ENCODE measurements at regions not wholly inside any gene's neighbourhood (a gene's known extent, or its start where the extent isn't known, plus 50 kb on each side); places are given as distances from the start of the nearest gene placed in this dataset.
A peak's percentile ranks its signal among the peaks of the same experiment; 100 is the strongest.
"Not testable (repeated sequence)": the region's sequence is repeated elsewhere in the genome, so short reads cannot be mapped to it uniquely, and the experiment has no call there.

- no peak for DNase-seq (ENCODE audit: low read depth in 2 of 2)
Observed at GRCh38 chr4:160347197-160347596, 1244.3 kb downstream of the RAPGEF2 start.

GRCh38 chr4:160350944-160351343 lies 1248.1 kb downstream of the RAPGEF2 start:
- no peak for DNase-seq (ENCODE audit: low read depth in 2 of 2)

GRCh38 chr4:160352637-160353036 lies 1249.8 kb downstream of the RAPGEF2 start:
- no peak for DNase-seq (ENCODE audit: low read depth in 2 of 2)

GRCh38 chr4:160353548-160353947 lies 1250.7 kb downstream of the RAPGEF2 start:
- no peak for DNase-seq (ENCODE audit: low read depth in 2 of 2)

GRCh38 chr4:160362478-160362877 lies 1259.6 kb downstream of the RAPGEF2 start:
- DNase-seq (ENCODE audit: low read depth in 2 of 2): no peak

GRCh38 chr4:160364217-160364616 lies 1261.3 kb downstream of the RAPGEF2 start:
- DNase-seq (ENCODE audit: low read depth in 2 of 2): no peak

- not testable (repeated sequence) for DNase-seq (ENCODE audit: low read depth in 2 of 2)
Observed at GRCh38 chr4:160364665-160365064, 1261.8 kb downstream of the RAPGEF2 start.

GRCh38 chr4:160365383-160365782 lies 1262.5 kb downstream of the RAPGEF2 start:
- not testable (repeated sequence) for DNase-seq (ENCODE audit: low read depth in 2 of 2)

GRCh38 chr4:160370046-160370445 lies 1267.2 kb downstream of the RAPGEF2 start:
- no peak for DNase-seq (ENCODE audit: low read depth in 2 of 2)

- peak; percentile 15 to 17 for DNase-seq (ENCODE audit: low read depth in 2 of 2)
Observed at GRCh38 chr4:160371446-160371845, 1268.6 kb downstream of the RAPGEF2 start.

- DNase-seq (ENCODE audit: low read depth in 2 of 2): no peak
Observed at GRCh38 chr4:160372390-160372789, 1269.5 kb downstream of the RAPGEF2 start.

GRCh38 chr4:160373911-160374310 lies 1271.0 kb downstream of the RAPGEF2 start:
- DNase-seq (ENCODE audit: low read depth in 2 of 2): no peak

- no peak for DNase-seq (ENCODE audit: low read depth in 2 of 2)
Observed at GRCh38 chr4:160375772-160376452, 1273.0 kb downstream of the RAPGEF2 start.

- DNase-seq (ENCODE audit: low read depth in 2 of 2): no peak
Observed at GRCh38 chr4:160386846-160387245, 1284.0 kb downstream of the RAPGEF2 start.

GRCh38 chr4:160399826-160400225 lies 1296.9 kb downstream of the RAPGEF2 start:
- no peak for DNase-seq (ENCODE audit: low read depth in 2 of 2)

- DNase-seq (ENCODE audit: low read depth in 2 of 2): no peak
Observed at GRCh38 chr4:160403081-160403480, 1300.2 kb downstream of the RAPGEF2 start.

- no peak for DNase-seq (ENCODE audit: low read depth in 2 of 2)
Observed at GRCh38 chr4:160406263-160406825, 1303.5 kb downstream of the RAPGEF2 start.

GRCh38 chr4:160414496-160414895 lies 1311.6 kb downstream of the RAPGEF2 start:
- no peak for DNase-seq (ENCODE audit: low read depth in 2 of 2)

- no peak for DNase-seq (ENCODE audit: low read depth in 2 of 2)
Observed at GRCh38 chr4:160423879-160424451, 1321.1 kb downstream of the RAPGEF2 start.

- DNase-seq (ENCODE audit: low read depth in 2 of 2): no peak
Observed at GRCh38 chr4:160426233-160426632, 1323.4 kb downstream of the RAPGEF2 start.

- no peak for DNase-seq (ENCODE audit: low read depth in 2 of 2)
Observed at GRCh38 chr4:160450876-160451275, 1348.0 kb downstream of the RAPGEF2 start.

- not testable (repeated sequence) for DNase-seq (ENCODE audit: low read depth in 2 of 2)
Observed at GRCh38 chr4:160481696-160482690, 1379.1 kb downstream of the RAPGEF2 start.
